ENCODE measurements at regions not wholly inside any gene's neighbourhood (a gene's known extent, or its start where the extent isn't known, plus 50 kb on each side); places are given as distances from the start of the nearest gene placed in this dataset.
"Not testable (repeated sequence)": the region's sequence is repeated elsewhere in the genome, so short reads cannot be mapped to it uniquely, and the experiment has no call there.

DNA sequence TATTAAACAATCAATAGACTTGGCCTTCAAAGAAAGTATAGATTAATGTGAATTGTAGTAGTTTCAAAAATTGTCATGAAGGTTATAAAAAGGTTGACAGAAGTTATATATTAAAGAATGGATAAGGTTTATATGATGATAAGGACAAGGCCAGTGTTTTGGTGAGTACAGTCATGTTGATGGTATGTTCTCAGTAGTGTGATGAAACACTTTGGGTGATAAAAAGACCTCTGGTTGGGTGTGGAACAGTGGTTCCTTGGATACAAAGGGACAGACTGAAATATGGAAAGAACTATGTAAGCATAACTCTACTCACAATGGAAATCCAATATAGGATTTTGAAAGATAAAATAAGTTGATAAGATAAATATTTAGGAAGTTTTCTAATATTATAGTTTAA lies 866.3 kb downstream of the ANKRD7 start:
- no peak for DNase-seq

DNA sequence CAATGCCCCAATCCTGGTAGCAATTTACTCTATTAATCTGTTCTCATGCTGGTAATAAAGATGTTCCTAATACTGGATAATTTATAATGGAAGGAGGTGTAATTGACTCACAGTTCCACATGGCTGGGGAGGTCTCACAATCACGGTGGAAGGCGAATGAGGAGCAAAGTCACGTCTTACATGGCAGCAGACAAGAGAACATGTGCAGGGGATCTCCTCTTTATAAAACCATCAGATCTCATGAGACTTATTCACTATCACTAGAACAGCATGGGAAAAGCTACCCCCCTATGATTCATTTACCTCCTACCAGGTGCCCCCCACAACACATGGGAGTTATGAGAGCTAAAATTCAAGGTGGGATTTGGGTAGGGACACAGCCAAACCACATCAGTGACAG lies 872.2 kb downstream of the ANKRD7 start:
- no peak for DNase-seq

DNA sequence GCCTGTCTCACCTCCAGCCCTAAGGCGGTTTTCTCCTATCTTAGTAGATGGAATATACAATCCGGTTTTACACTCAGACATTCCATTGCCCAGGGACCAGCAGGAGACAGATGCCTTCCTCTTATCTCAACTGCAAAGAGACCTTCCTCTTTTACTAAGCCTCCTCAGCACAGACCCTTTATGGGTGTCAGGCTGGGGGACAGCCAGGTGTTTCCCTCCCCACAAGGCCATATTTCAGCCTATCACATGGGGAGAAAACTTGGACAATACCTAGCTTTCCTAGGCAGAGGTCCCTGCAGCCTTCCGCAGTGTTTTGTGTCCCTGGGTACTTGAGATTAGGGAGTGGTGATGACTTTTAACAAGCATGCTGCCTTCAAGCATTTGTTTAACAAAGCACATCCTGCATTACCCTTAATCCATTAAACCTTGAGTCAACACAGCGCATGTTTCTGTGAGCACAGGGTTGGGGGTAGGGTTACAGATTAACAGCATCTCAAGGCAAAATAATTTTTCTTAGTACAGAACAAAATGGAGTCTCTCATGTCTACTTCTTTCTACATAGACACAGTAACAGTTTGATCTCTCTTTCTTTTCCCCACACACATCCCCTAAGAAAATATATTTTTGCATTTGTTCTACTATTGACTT lies 876.2 kb downstream of the ANKRD7 start:
- not testable (repeated sequence) for DNase-seq

DNA sequence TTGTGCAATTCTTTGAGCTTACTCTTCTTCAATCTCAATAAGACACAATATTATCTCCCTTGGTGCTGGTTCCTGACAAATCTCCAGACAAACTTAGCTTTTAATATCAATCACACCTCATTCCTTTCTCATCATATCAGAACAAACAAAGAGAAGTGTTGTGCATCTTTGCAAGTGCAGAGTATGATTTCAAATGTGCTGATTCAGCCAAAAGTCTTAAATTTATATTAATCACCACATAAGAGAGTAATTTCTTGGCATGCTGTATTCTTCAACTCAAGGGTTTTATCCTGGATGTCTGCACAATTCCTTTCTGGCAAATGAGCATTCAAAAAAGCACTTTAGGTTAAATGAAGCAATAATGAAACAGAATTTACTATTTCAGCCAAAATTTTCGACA lies 877.8 kb downstream of the ANKRD7 start:
- DNase-seq, result no peak

DNA sequence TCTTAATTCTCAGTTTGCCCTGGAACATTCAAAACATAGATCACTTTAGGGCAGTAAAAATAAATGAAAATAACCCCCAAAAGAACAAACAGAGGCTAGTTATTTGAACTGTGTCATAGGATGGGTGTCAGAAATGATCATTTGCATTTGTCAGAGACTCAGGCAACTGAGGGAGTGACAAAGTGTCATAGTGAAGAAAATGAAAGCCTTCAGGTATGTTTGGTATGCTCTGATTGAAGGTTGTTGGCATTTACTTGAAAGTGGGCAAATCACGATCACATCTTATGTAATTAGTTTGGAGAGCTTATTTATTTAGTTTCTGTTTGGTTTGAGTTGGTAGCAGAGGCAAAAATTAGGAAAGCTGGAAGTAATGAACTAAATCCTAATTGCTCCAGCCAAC lies 880.9 kb downstream of the ANKRD7 start:
- no peak for DNase-seq

DNA sequence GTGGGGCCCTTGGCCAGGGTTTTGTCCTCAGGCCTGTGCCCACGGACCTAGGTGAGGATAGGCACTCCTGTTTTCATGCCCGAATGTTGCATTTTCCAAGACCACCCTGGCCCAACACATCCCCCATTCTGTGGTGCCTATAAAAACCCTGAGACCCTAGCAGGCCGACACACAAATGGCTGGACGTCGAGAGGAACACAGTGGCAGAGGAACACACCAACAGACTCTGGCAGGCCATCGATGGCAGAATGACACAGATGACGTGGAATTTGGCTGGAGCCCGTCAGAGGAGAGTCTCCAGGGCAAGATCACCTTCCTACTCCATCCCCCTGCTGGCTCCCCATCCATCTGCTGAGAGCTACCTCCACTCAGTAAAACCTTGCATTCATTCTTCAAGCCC lies 898.8 kb downstream of the ANKRD7 start:
- no peak for DNase-seq

DNA sequence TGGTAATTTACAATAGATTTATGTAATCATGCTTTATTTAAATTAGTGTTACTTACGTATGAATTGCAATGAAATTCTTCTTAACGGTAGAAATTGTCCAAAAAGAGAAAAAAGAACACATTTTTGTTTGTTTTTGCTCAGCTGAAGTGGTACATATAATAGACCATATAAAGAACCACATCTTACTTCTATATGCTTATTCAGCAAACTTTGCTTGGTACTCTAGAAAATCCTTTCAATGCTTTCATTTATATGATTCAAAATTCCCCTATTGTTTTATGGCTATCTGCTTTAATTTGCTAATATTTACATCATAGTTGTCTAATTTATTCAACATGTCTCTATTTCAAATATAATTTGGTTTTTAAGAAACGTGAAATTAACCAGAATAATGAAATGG lies 903.2 kb downstream of the ANKRD7 start:
- no peak for DNase-seq

DNA sequence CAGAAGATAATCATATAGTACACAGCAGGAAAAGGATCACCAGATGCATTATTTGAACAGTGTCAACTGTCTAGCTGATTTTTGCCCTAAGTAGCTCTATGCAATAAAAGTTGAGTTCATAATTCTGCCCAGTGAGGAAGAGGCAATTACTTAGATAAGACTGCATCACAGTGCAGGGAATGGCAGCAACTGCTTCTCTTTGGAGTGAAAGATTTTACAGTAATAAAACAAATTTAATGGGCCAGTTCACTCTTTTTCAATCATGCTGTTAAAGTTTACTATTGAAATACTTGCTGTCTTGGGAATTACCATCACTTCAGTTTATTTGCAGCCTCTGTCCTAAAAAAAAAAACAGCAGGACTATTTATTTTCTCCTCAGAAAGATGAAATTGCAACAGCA lies 907.9 kb downstream of the ANKRD7 start:
- no peak for DNase-seq

DNA sequence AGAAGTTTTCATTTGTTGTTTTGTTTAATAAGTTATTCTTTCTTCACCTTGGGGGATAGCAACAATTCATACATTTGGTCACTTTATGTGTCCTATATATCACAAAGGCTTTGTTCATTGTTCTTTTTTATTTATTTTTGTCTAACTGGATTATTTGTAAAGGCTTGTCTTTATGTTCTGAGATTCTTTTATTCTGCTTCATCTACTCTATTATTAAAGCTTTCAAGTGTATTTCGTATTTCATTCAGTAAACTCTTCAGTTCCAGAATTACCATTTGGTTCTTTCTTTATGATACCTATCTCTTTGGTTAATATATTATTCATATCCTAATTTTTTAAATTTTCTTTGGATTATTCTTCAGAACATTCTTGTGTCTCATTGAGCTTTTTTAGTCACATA lies 942.9 kb downstream of the ANKRD7 start:
- DNase-seq, result no peak

DNA sequence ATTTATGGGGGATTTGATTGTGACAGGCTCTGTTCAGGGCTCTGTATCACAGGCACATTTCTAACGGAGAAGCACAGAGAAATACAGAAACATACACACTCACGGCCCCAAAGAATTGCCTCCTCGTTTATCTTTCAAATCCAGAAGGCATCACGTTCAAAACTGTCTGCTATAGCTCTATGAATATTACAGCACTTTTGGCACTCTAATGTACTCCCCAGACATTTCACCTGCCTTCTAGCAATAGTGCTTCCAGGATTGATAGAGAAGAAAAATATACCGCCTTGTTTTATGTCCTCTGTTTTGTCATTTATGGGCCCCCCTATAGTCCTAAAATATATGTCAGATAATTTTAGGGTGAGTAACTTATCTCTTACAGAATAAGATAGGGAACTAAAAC lies 947.5 kb downstream of the ANKRD7 start:
- no peak for DNase-seq

DNA sequence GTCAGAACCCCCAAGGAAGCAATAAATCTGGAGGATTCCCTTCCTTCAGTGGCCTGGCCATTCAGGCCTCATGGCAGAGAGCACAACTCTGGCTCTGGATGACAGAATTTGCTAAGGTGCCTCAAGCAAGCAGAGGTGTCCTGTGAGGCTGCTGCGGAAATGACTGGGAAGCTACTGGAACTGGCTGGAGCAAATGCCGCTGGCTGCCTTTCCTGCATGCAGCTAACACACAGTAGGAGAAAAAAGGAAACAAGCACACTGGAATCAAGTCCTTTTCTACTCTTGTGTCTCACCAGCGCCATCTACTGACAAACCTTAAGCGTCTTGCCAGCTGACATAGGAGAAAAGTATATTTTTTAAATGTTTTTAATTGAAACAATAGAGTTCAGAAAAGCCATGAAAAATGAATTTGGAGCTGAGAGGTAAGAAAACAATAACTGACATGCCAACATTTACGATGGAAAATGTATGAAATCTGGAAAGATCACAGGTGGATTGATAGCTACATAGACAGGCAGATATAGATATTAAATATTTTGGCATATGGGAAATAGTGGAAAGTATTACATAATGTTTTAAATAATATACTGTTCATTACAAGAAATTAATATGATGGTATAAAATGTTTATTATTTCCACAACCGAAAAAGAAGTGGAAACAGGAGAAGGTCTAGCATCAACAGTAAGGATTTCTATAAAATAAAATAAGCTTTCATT lies 951.6 kb downstream of the ANKRD7 start:
- peak in 28 of 56 donors; percentile 3 to 70 (median 14) for DNase-seq

DNA sequence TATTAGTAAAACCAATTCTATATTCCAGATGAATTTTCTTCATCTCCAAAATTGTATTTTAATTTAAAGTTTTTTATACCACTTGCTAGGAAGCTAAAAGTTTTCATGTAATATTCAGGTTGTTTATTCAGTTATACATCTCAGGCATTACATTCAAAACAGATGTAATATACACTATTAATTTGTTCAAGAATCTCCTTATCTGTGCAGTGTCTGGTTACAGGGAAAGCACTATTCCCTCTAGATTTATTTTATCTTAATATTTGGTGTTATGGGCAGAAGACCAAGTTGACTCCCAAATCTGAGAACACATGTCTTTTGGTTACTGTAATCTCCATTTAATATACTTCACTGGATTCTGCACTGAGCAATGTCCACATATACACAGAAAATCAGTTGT lies 953.4 kb downstream of the ANKRD7 start:
- DNase-seq, result no peak

DNA sequence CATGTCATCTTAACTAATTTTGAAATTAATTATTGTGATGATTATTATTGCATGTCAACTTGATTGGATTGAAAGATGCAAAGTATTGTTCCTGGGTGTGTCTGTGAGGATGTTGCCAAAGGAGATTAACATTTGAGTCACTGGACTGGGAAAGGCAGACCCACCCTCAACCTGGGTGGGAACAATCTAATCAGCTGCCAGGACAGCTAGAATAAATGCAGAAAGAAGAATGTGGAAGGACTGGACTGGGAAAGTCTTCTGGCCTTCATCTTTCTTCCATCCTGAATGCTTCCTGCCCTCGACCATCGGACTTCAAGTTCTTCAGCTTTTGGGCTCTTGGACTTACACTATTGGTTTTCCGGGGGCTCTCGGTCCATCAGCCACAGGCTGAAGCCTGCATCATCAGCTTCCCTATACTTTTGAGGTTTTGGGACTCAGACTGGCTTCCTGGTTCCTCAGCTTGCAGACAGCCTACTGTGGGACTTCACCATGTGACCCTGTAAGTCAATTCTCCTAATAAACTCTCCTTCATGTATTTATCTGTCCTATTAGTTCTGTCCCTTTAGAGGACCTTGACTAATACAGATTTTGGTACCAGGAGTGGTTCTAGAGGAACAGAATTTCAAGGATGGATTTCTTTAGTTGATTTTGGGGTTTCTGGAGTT lies 959.8 kb downstream of the ANKRD7 start:
- no peak for DNase-seq

DNA sequence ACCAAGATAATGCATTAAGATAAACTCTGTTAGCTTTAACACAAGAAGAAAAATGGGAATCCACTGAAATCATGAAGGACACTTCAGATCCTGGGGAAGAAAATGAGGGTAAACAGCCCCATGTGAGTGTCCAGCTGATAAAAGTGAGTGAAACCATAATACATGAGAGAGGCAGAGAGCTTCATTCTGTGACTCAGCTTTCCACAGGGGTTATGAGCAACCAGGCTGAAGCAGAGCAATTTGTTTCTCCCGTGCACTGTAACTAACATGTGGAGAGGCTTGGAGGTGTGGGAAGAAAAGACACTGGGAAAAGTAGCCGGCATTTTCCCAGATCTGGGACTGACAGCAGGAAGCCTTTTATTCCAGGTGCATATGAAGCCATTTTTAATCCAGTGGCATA lies 971.7 kb downstream of the ANKRD7 start:
- no peak for DNase-seq

DNA sequence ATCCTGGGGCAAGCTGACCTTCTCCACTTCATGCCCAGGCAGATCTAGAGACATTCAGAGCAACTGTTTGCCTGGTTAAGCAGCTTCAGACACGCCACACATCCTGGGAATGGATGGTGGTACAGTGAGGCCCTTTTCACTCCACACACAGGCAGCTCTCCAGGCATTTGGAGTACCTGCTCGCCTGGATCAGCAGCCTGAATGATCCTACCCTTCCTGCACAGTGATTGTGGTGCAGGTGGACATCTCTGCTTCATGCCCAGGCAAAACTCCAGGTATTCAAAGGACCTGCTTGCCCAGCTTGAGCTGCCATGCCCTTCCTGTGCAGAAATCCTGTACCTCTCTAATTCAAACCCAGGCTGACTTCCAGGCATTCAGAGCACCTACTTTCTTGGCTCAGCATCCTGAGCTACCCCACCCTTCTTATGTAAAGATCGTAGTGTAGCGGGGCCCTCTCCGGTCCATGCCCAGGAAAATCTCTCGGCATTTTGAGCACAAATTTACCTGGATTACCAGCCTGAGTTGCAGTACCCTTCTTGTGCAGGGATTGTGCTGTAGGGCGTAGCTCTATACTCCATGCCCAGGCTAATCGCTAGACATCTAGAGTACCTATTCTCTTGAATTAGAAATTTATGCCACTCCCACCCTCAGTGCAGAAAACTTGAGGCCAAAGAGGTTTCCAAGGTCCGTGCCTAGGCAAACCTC lies 972.8 kb downstream of the ANKRD7 start:
- no peak for DNase-seq

DNA sequence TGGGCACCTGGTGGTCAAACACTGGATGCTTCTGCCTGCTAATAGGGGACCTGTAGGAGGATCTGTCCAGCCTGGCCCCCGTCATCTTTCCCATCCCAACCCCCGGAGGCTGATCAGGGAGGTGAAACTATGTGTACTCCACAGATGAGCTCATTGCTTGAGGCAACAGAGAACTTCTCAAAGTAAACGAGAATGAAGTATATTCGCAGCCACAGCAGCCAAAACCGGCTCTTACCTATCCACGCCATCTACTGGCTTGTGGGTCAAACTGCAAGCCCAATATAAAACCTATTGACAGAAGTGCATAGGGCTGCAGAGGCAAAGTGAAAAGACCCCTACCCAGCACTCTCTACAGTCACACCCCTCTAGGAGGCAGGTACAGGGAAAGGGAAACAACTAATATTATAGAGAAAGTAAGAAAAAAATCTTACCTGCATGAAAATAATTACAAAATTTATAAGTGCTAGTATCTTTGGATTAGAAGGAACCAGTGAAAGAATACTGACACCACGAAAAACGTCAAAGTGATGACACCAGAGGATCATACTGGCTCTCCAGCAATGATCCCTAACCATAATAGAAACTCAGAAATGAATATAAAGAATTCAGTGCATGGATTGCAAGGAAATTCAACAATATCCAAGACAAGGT lies 973.5 kb downstream of the ANKRD7 start:
- peak in 4 of 56 donors; percentile 2 to 23 (median 7) for DNase-seq

DNA sequence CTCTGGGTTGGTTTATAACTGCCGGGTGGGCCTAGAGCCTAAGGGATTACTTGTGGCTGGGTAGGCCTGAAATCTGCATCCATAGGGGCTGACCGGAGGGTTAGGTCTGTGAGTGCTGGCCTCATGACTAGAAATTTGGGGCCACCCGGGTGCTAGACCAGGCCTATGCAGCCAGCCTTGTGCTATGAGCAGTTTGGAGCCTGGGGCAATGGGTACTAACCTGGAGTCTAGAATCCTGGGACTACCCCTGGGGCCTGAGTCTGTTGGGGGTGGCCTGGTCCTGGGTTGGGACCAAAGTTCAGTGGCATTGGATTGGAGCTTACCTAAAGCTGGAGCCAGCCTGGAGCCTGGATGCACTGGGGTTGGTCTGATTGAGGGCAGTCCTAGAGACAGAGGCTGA lies 995.2 kb downstream of the ANKRD7 start:
- DNase-seq, result no peak

DNA sequence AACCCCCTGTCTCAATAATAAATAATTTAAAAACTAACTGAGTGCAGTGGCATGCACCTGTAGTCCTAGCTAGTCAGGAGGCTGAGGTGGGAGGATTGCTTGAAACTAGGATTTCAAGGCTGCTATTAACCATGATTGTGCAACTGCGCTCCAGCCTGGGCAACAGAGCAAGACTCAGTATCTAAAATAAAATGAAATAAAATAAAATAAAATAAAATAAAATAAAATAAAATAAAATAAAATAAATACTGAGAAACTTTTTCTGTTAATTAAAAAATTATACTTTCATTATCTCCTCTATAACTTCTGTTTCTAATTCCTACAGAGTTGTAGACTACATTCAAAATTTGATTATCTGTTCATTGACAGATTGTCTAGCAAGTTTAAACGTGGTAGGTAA lies 999.4 kb downstream of the ANKRD7 start:
- DNase-seq, result no peak

DNA sequence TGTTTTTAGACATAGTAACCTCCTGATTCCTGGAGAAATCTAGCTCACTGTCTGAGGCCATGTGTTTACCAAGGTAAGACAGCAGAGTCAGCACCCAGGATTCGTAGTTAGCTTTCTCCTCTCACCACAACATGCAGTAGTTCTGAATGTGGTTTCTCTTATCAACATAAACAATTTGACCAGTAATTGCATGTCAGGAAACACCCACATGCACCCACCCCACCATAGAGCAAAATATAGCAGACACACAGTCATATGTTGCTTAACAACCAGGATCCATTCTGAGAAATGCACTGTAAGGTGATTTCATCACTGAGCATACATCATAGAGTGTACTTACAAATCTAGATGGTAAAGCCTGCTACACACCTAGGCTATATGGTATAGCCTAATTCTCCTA lies 1004.0 kb downstream of the ANKRD7 start:
- DNase-seq, result no peak

DNA sequence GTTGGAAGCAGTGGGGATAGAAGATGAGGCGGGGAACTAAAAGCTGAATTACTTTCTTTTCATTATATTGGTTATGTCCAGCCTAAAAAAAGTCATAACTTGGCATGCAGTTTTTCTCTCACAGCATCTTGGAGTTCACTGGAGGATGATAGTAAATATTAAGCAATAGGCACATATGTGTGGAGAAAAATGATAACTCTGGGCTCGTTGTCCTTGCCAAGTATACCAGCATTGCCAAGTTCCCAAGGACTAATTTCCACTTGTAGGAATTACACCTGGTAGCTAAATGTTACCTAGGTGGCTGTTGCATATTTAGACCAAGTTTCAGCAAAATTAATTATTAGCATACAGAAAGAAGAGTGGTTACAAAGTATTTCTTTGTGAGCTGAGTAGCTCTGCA lies 1007.6 kb downstream of the ANKRD7 start:
- DNase-seq, result no peak

DNA sequence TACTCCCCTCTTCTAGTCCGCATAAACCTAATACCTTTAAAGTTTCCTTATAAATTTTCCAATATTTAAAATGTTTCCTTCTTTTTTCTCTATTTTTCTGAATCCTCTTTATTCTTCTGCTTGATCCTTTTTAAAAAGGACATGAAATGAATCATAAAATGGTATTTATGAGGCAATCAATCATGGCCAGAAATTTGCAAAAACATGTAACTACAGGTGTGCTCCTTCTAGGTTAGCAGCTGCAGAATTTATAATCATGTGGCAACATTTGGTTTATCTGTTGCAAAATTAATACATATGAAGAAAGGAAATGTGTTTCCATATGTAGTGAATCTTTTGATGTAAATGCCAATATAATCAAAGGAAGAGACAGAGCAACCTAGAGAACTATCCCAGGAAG lies 1008.5 kb downstream of the ANKRD7 start:
- DNase-seq, result no peak

DNA sequence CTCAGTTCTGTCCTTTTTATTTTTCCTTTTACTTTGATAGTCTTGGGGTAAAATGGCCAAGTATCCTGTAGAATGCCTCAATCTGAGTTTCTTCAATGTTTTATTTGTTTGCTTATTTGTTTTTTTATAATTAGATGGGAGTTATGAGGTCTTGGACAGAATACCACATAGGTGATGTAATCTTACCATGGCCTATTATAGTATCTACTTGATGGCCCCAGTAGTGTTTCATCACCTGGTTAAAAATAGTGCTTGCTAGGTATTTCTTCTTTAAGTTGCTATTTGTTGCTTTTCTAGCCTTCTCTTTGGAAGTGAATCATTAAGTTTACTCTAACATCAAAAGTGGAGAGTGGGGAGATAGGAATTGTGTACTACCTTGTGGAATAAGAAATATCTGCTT lies 1020.0 kb upstream of the KCND2 start:
- DNase-seq, result no peak

All from amygdala (tissue), 56 donors.